HT-29 (cell line): ENCODE measurements at regions not wholly inside any gene's neighbourhood (a gene's known extent, or its start where the extent isn't known, plus 50 kb on each side); places are given as distances from the start of the nearest gene placed in this dataset.
"Not testable (repeated sequence)": the region's sequence is repeated elsewhere in the genome, so short reads cannot be mapped to it uniquely, and the experiment has no call there.

Experiments
- DNase-seq: peaks from one replicate; pipeline ENCODE4 v3.0.0-alpha.2; 2015; ENCODE audit warnings: low spot score

- not testable (repeated sequence) for DNase-seq
Measured at GRCh38 chr7:97234494-97234893, 117.0 kb downstream of the SDHAF3 start.

GRCh38 chr7:97246317-97246716 is 128.8 kb downstream of the SDHAF3 start:
- DNase-seq: no peak

GRCh38 chr7:97258187-97258586 is 140.7 kb downstream of the SDHAF3 start:
- DNase-seq: not testable (repeated sequence)

GRCh38 chr7:97269741-97270140 is 152.2 kb downstream of the SDHAF3 start:
- no peak for DNase-seq

GRCh38 chr7:97270280-97270679 is 152.8 kb downstream of the SDHAF3 start:
- no peak for DNase-seq

- no peak for DNase-seq
Measured at GRCh38 chr7:97271619-97272018, 154.1 kb downstream of the SDHAF3 start.

- DNase-seq: no peak
Measured at GRCh38 chr7:97272237-97272975, 154.9 kb downstream of the SDHAF3 start.

GRCh38 chr7:97275475-97275874 is 158.0 kb downstream of the SDHAF3 start:
- no peak for DNase-seq

- DNase-seq: no peak
Measured at GRCh38 chr7:97280950-97281349, 163.5 kb downstream of the SDHAF3 start.

- DNase-seq: no peak
Measured at GRCh38 chr7:97285348-97285747, 167.8 kb downstream of the SDHAF3 start.

- DNase-seq: no peak
Measured at GRCh38 chr7:97293031-97293430, 175.5 kb downstream of the SDHAF3 start.

GRCh38 chr7:97298561-97298960 is 181.1 kb downstream of the SDHAF3 start:
- DNase-seq: no peak

- DNase-seq: no peak
Measured at GRCh38 chr7:97305589-97305988, 188.1 kb downstream of the SDHAF3 start.

- DNase-seq: no peak
Measured at GRCh38 chr7:97307521-97308108, 190.1 kb downstream of the SDHAF3 start.

- no peak for DNase-seq
Measured at GRCh38 chr7:97313900-97314299, 196.4 kb downstream of the SDHAF3 start.

- DNase-seq: peak; percentile 8
Measured at GRCh38 chr7:97317575-97317974, 200.1 kb downstream of the SDHAF3 start.

GRCh38 chr7:97329871-97330270 is 212.4 kb downstream of the SDHAF3 start:
- DNase-seq: not testable (repeated sequence)

- DNase-seq: no peak
Measured at GRCh38 chr7:97337849-97338248, 220.4 kb downstream of the SDHAF3 start.

- peak; percentile 6 for DNase-seq
Measured at GRCh38 chr7:97342512-97342911, 225.0 kb downstream of the SDHAF3 start.

- DNase-seq: no peak
Measured at GRCh38 chr7:97346349-97346748, 228.9 kb downstream of the SDHAF3 start.

GRCh38 chr7:97351488-97351887 is 234.0 kb downstream of the SDHAF3 start:
- DNase-seq: no peak

GRCh38 chr7:97357459-97357858 is 240.0 kb downstream of the SDHAF3 start:
- DNase-seq: no peak

GRCh38 chr7:97372882-97373281 is 255.4 kb downstream of the SDHAF3 start:
- DNase-seq: no peak
